Fibroblast of mammary gland (primary cell): ENCODE measurements at regions not wholly inside any gene's neighbourhood (a gene's known extent, or its start where the extent isn't known, plus 50 kb on each side); places are given as distances from the start of the nearest gene placed in this dataset.

Source experiments
- DNase-seq: peaks from one replicate; pipeline ENCODE4 v3.0.0-alpha.2; 2010; ENCODE audit warnings: low read depth
- H3K4me3 ChIP-seq: 2 replicates; pipeline ENCODE4 v1.5.1; 2011; ENCODE audit warnings: low read depth, mild to moderate bottlenecking, low read length, moderate library complexity; ENCODE audit not compliant: control insufficient read depth
- CTCF ChIP-seq: conservative IDR thresholded peaks from 2 replicates; pipeline ENCODE4 v1.5.1; 2011; ENCODE audit warnings: low read depth, low read length, inconsistent platforms; ENCODE audit not compliant: control insufficient read depth, insufficient read depth

DNA sequence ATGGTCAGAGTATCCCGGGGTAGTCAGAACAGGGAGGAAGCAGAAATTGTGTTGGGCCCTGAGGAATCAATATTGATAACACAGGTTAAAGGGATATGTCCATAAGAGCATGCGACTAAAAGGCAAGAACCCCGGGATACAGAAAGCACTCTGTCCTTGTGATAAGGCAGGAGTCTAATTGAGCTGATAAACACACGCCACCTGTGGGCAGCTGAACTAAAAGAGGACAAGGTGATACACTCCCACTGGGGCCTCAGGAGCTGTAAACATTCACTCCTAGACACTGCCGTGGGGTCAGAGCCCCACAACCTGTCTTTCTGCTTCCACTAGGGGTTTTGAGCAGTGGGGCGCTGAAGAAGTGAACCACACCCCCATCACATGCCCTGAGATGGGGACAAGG, 144.7 kb upstream of the MPDZ start:
- no peak for DNase-seq
- no peak for TF ChIP-seq CTCF
- no peak overlapping the region for H3K4me3 ChIP-seq

GRCh38 chr9:13414349-13414748, 134.9 kb upstream of the MPDZ start:
- no peak overlapping the region for H3K4me3 ChIP-seq
- no peak for DNase-seq
- no peak for TF ChIP-seq CTCF

DNA sequence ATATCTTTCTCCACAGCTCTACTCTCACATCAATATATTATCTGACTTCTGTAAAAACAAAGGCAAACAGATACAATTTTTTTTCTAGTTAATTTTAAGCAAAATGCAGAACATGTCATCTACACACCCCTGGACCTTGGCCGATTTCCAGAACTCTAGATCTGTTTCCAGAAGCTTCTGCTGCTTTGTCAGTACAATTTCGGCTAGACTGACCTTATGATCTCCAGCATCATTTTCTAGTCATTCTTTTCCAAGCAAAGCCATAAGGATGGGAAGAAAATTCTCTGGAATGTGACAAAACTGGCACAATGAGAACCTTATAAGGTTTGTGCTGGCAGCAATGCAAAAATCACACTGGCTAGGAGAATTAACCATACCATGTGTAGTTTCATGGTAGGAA, 132.8 kb upstream of the MPDZ start:
- no peak for TF ChIP-seq CTCF
- no peak overlapping the region for H3K4me3 ChIP-seq
- DNase-seq, result peak; percentile 25

GRCh38 chr9:13411791-13412190, 132.3 kb upstream of the MPDZ start:
- no peak for DNase-seq
- H3K4me3 ChIP-seq, result no peak overlapping the region
- no peak for TF ChIP-seq CTCF

- H3K4me3 ChIP-seq, result no peak overlapping the region
- no peak for TF ChIP-seq CTCF
- DNase-seq, result peak; percentile 19
These were observed 131.1 kb upstream of the MPDZ start for GRCh38 chr9:13410566-13411031.

- no peak for DNase-seq
- TF ChIP-seq CTCF, result no peak
- H3K4me3 ChIP-seq, result no peak overlapping the region
These were observed 118.2 kb upstream of the MPDZ start for GRCh38 chr9:13397661-13398060.

GRCh38 chr9:13397220-13397619, 117.7 kb upstream of the MPDZ start:
- no peak for TF ChIP-seq CTCF
- DNase-seq, result no peak
- no peak overlapping the region for H3K4me3 ChIP-seq
